ENCODE measurements at regions not wholly inside any gene's neighbourhood (a gene's known extent, or its start where the extent isn't known, plus 50 kb on each side); places are given as distances from the start of the nearest gene placed in this dataset.

- H2BK5ac ChIP-seq (ENCODE audit: insufficient read length, low read length) = no peak overlapping the region
- no peak overlapping the region for H3K4me2 ChIP-seq (ENCODE audit: insufficient read depth, insufficient read length, low read length)
- no peak overlapping the region for H4K5ac ChIP-seq (ENCODE audit: insufficient read length, low read depth, low read length)
- H3K4me1 ChIP-seq (ENCODE audit: insufficient read depth, low read length) = no peaks in the 10 kb centered on the region
- no peak overlapping the region for H3K23ac ChIP-seq (ENCODE audit: insufficient read length, low read depth, low read length)
- no peak overlapping the region for H2BK20ac ChIP-seq (ENCODE audit: low read depth, low read length, poor library complexity, severe bottlenecking)
- no peak for TF ChIP-seq CTCF (conservative IDR thresholded peaks at IDR 0.05)
- no peaks in the 10 kb centered on the region for H3K36me3 Mint-ChIP-seq (ENCODE audit: insufficient read depth in 1 of 3, low read depth in 3 of 3)
- no peak overlapping the region for H3K56ac ChIP-seq (ENCODE audit: insufficient read length, low read depth, low read length)
- no peak overlapping the region for H3K27ac Mint-ChIP-seq
- peaks cover 17% of the 10 kb centered on the region for H3K27me3 Mint-ChIP-seq (ENCODE audit: low read depth)
- no peak overlapping the region for H2BK120ac ChIP-seq (ENCODE audit: low read depth, low read length, poor library complexity, severe bottlenecking)
- no CpG with 5 or more reads among the region's 5 CpGs for WGBS (ENCODE audit: extremely low coverage, insufficient read length, low lambda C conversion rate)
- no peaks in the 10 kb centered on the region for H3K79me2 ChIP-seq (ENCODE audit: insufficient read depth, low read length)
- H3K9me3 Mint-ChIP-seq = peaks cover 0 to 4% of the 10 kb centered on the region in 2 experiments; a peak in 2 of 5 replicates
- no peak overlapping the region for H3K14ac ChIP-seq (ENCODE audit: insufficient read depth, low read length)
- H3K79me1 ChIP-seq (ENCODE audit: insufficient read depth, low read depth, low read length, poor library complexity, severe bottlenecking) = no peaks in the 10 kb centered on the region
- no peak overlapping the region for H3K4ac ChIP-seq (ENCODE audit: low read depth, low read length)
- no peak overlapping the region for H3K4me3 Mint-ChIP-seq
- DNase-seq = no peak
- no peaks in the 10 kb centered on the region for H3K23me2 ChIP-seq (ENCODE audit: insufficient read length, low read depth, low read length, poor library complexity, severe bottlenecking)
- no peak overlapping the region for H4K8ac ChIP-seq (replicated peaks; ENCODE audit: insufficient read length, low read depth, low read length)
- H4K20me1 ChIP-seq (ENCODE audit: control insufficient read depth, insufficient read depth, insufficient read length) = no peaks in the 10 kb centered on the region
- H2AFZ ChIP-seq (ENCODE audit: low read length) = no peak overlapping the region
- H3T11ph ChIP-seq (ENCODE audit: low read length) = no peak overlapping the region
- H2BK12ac ChIP-seq (ENCODE audit: insufficient read length, low read depth, low read length) = no peak overlapping the region
- H3K27me3 ChIP-seq (ENCODE audit: insufficient read depth, low read length) = no peaks in the 10 kb centered on the region
- H3K4me1 Mint-ChIP-seq = peaks cover 2% of the 10 kb centered on the region in 2 experiments; a peak in 3 of 4 replicates
- no peak overlapping the region for H2AK5ac ChIP-seq (ENCODE audit: insufficient read length, low read length)
- no peak overlapping the region for H4K91ac ChIP-seq (ENCODE audit: insufficient read length, low read depth, low read length)
- no peak overlapping the region for H3K27ac ChIP-seq (ENCODE audit: insufficient read length, low read depth, low read length)
- no peak overlapping the region for H3K9ac ChIP-seq (ENCODE audit: extremely low read depth, insufficient read length, low read length)
- no peak overlapping the region for H2BK15ac ChIP-seq (ENCODE audit: low read depth, low read length)
- H3K18ac ChIP-seq (ENCODE audit: insufficient read length, low read depth, low read length) = no peak overlapping the region
- H3K9me3 ChIP-seq (ENCODE audit: control insufficient read depth, low read depth, low read length) = no peaks in the 10 kb centered on the region
These were observed 263.9 kb upstream of the B3GAT1 start for GRCh38 chr11:134675983-134676382.
